AG04450 (cell line): ENCODE measurements at regions not wholly inside any gene's neighbourhood (a gene's known extent, or its start where the extent isn't known, plus 50 kb on each side); places are given as distances from the start of the nearest gene placed in this dataset.

ENCODE experiments used
- CTCF ChIA-PET: fragments of 300-600, 350-600 bp; formaldehyde crosslinking; extraction: SDS; loops from one replicate; lab custom pipeline; 2022; ENCODE audit warnings: antibody characterized with exemption, inconsistent platforms; lab: Charles Lee
- POLR2A ChIA-PET: fragments of 350-600 bp; formaldehyde crosslinking; extraction: SDS; loops from one replicate; lab custom pipeline; 2021; ENCODE audit warnings: antibody characterized with exemption, inconsistent platforms; lab: Yijun Ruan, JAX
- DNase-seq: peaks from one replicate; pipeline ENCODE4 v3.0.0-alpha.2; 2011; ENCODE audit warnings: low read depth, low spot score
- H3K27ac ChIP-seq: one replicate; pipeline ENCODE4 v1.5.1; 2012; ENCODE audit warnings: low read depth, low read length, control low read depth
- H3K27me3 ChIP-seq: one replicate; pipeline ENCODE4 v1.6.0; 2012; ENCODE audit warnings: low read length; ENCODE audit not compliant: control insufficient read depth, insufficient read depth
- H3K4me3 ChIP-seq: 2 replicates; pipeline ENCODE4 v1.5.1; 2011; ENCODE audit warnings: mild to moderate bottlenecking, low read depth, low read length, control low read depth
- H3K9me3 ChIP-seq: 2 replicates; pipeline ENCODE4 v1.5.1; 2012; ENCODE audit warnings: low read length; ENCODE audit not compliant: control insufficient read depth, insufficient read depth
- TF ChIP-seq, protein P1 (sequence below): IDR thresholded peaks from 2 replicates; pipeline ENCODE4 v1.5.1; 2011; ENCODE audit warnings: low read depth, low read length, control low read depth, inconsistent platforms

DNA sequence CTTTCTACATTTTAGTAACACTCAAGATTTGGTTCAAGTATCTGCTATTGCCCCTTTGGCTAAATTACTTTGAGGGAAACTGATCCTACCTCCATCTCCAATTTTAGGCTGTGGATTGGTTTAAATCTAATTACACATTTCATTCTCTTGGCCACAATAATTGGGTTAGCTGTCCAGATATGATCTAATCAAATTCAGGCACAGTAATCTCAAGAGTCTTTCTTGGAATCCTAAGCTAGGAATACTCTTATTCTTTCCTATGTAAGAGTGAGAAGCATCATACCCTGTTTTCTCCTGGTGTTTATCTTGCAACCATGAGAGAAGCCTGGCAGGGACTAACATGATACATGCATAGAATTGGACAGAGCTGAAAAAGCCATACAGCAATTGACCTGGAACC, 300.4 kb upstream of the MARCKS start:
- TF ChIP-seq, protein P1, sequence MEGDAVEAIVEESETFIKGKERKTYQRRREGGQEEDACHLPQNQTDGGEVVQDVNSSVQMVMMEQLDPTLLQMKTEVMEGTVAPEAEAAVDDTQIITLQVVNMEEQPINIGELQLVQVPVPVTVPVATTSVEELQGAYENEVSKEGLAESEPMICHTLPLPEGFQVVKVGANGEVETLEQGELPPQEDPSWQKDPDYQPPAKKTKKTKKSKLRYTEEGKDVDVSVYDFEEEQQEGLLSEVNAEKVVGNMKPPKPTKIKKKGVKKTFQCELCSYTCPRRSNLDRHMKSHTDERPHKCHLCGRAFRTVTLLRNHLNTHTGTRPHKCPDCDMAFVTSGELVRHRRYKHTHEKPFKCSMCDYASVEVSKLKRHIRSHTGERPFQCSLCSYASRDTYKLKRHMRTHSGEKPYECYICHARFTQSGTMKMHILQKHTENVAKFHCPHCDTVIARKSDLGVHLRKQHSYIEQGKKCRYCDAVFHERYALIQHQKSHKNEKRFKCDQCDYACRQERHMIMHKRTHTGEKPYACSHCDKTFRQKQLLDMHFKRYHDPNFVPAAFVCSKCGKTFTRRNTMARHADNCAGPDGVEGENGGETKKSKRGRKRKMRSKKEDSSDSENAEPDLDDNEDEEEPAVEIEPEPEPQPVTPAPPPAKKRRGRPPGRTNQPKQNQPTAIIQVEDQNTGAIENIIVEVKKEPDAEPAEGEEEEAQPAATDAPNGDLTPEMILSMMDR: no peak
- ChIA-PET CTCF (no interaction called here), POLR2A (no interaction called here)
- Histone ChIP-seq H3K9me3 (no peaks in the 10 kb centered on the region), H3K4me3 (no peak overlapping the region), H3K27me3 (no peaks in the 10 kb centered on the region), H3K27ac (no peak overlapping the region)
- no peak for DNase-seq

DNA sequence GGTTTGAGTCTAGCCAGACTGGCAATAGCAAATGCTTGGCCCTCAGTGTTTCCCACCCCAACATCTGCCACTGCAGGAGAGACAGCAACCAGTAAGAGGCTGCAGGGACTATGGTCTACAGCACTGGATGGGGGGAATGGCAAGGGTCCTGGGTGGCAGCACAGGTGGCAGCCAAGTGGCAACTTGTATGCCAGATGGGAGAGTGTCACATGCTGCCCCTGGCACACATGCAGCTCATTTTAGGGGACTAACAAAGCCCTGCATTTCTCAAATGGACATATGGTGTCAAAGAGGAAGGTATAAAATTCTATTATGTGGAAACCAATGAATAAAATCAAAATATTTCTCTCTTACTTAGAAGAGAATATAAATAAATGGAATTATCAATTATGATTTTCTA, 298.7 kb upstream of the MARCKS start:
- CTCF ChIA-PET: no interaction called here
- POLR2A ChIA-PET: no interaction called here

DNA sequence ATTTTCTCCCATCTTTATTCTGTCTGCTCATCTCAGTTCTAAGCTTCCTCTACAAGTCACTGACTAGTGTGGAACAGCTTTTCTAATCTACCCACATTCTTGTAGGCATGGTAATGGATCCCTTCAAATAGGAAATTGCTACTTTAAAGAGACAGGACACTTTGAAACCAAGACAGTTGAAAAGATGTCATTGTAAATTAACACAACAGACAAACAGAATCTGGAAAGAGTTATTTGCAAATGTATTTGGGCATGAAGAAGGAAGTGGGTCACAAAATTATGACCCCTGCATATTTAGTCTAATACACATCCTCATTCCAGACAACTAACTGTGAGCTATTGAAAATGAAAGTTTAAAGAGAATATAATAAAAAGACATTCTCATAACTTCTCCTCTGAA, 298.2 kb upstream of the MARCKS start:
- Histone ChIP-seq H3K4me3 (no peak overlapping the region), H3K27me3 (no peaks in the 10 kb centered on the region), H3K27ac (no peak overlapping the region), H3K9me3 (no peaks in the 10 kb centered on the region)
- ChIA-PET CTCF (interaction anchor here (0.6 kb wide), 1 partner anchor 300 kb away, joined by 3 read pairs; no protein-coding TSS in a partner anchor), POLR2A (no interaction called here)
- DNase-seq: no peak
- TF ChIP-seq, protein P1: no peak

More for the DNA sequence above, 298.7 kb upstream of the MARCKS start:
- Histone ChIP-seq H3K9me3 (no peaks in the 10 kb centered on the region), H3K27me3 (no peaks in the 10 kb centered on the region), H3K27ac (no peak overlapping the region), H3K4me3 (no peak overlapping the region)
- DNase-seq: no peak
- TF ChIP-seq, protein P1: no peak

DNA sequence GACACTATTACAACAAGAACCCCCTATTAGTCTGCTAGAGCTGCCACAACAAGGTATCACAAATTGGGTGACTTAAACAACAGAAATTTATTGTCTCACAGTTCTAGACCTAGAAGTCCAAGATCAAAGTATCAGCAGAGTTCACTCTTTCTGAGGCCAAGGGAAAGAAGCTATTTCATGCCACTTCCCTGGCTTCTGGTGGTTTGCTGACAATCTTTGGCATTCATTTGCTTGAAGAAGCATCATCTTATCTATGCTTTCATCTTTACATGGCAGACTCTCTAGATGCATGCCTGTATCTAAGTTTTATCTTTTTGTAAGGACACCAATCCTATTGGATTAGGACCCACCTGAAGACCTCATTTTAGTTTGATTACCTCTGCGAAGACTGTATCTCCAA, 296.8 kb upstream of the MARCKS start:
- no peak for DNase-seq
- Histone ChIP-seq H3K4me3 (no peak overlapping the region), H3K27ac (no peak overlapping the region), H3K9me3 (no peaks in the 10 kb centered on the region), H3K27me3 (no peaks in the 10 kb centered on the region)
- POLR2A ChIA-PET: no interaction called here
- TF ChIP-seq, protein P1: no peak
- CTCF ChIA-PET: no interaction called here

DNA sequence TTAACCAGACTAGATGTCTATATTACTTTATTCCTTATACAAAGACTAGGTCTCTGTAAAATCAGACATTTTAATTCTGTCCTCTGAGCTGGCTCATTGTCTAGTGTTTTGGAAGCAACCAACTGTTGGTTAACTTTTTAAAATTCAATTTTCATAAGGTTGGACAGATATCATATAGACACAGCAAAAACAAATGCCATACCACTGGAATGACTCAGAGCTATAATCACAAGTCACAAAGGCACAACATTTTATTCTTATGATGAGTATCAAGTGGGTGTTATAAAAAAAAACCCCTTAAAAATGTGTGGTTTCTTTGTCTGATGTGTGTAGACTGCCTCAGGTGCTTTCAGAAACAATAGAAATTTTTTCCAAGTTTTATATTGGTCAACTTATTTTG, 296.2 kb upstream of the MARCKS start:
- POLR2A ChIA-PET: no interaction called here
- TF ChIP-seq, protein P1: no peak
- CTCF ChIA-PET: no interaction called here
- Histone ChIP-seq H3K27ac (no peak overlapping the region), H3K4me3 (no peak overlapping the region), H3K9me3 (no peaks in the 10 kb centered on the region), H3K27me3 (no peaks in the 10 kb centered on the region)
- DNase-seq: peak; percentile 42
